HCT116 (cell line): ENCODE measurements at regions not wholly inside any gene's neighbourhood (a gene's known extent, or its start where the extent isn't known, plus 50 kb on each side); places are given as distances from the start of the nearest gene placed in this dataset.

Source experiments
- ATAC-seq: fragments of 200-7000 bp; cut with Tn5 transposase; 2 replicates; pipeline ENCODE4 v1.9.1; 2020; ENCODE audit warnings: mild to moderate bottlenecking, moderate library complexity
- BruUV-seq: library from RNA; stranded (reverse); fragments of 400-500 nt; replicated peaks from 2 replicates; lab custom pipeline; 2021; lab: Mats Ljungman, UMichigan
- CTCF ChIA-PET: fragments of 300-600 bp; sonication (Branson Sonifier 250); formaldehyde crosslinking; loops from one replicate; lab custom pipeline; 2021; ENCODE audit warnings: antibody characterized with exemption; lab: Charles Lee
- POLR2A ChIA-PET: fragments of 300-600, 350-600 bp; sonication (Branson Sonifier 250); formaldehyde crosslinking; loops from one replicate; lab custom pipeline; 2021; ENCODE audit warnings: antibody characterized with exemption; lab: Charles Lee
- RAD21 ChIA-PET, 2 experiments: fragments of 300-600 bp; sonication (Branson Sonifier 250); formaldehyde crosslinking; loops; one replicate each; lab custom pipeline; 2023; ENCODE audit warnings: low total read pairs in 2 of 2; ENCODE audit not compliant: uncharacterized antibody in 2 of 2, unreplicated experiment in 2 of 2, low non-redundant PET in 1 of 2; lab: Charles Lee
- DNase-seq: peaks from one replicate; pipeline ENCODE4 v3.0.0-alpha.2; 2010; ENCODE audit warnings: low read depth, low spot score
- H2AFZ ChIP-seq: fragments of 200-600 bp; shearing (Covaris generic), sonication (generic); 2 replicates; pipeline ENCODE4 v1.6.1; 2017; ENCODE audit warnings: low read depth, mixed run types, mixed read lengths, antibody characterized with exemption, low read length; ENCODE audit not compliant: poor library complexity, severe bottlenecking
- H3K27ac ChIP-seq: 2 replicates; pipeline ENCODE4 v1.5.1; 2012; ENCODE audit warnings: low read depth, low read length
- H3K27me3 ChIP-seq: fragments of 200-600 bp; sonication (generic); 2 replicates; pipeline ENCODE4 v1.6.1; 2016; ENCODE audit warnings: mixed run types, low read length, mixed read lengths; ENCODE audit not compliant: insufficient read depth
- H3K36me3 ChIP-seq, 2 experiments: fragments of 200-500 bp in 1 of 2; fragments of 200-600 bp in 1 of 2; sonication (Bioruptor generic) in 1 of 2; sonication (generic) in 1 of 2; 2 replicates each; pipeline versions ENCODE4 v1.5.1 to v1.6.1; 2014 to 2016; ENCODE audit warnings: low read length in 2 of 2, inconsistent platforms in 1 of 2, mixed read lengths in 1 of 2, mixed run types in 1 of 2; ENCODE audit not compliant: insufficient read depth in 2 of 2, control insufficient read depth in 1 of 2
- H3K4me1 ChIP-seq, 2 experiments: fragments of 200-600 bp in 1 of 2; sonication (generic) in 1 of 2; 2 replicates each; pipeline versions ENCODE4 v1.5.1 to v1.6.1; 2012 to 2017; ENCODE audit warnings: low read length in 2 of 2, inconsistent platforms in 1 of 2, mild to moderate bottlenecking in 1 of 2, mixed read lengths in 1 of 2, mixed run types in 1 of 2, moderate library complexity in 1 of 2; ENCODE audit not compliant: insufficient read depth in 2 of 2, control insufficient read depth in 1 of 2
- H3K4me2 ChIP-seq: fragments of 200-600 bp; sonication (generic); 2 replicates; pipeline ENCODE4 v1.6.1; 2017; ENCODE audit warnings: mixed run types, low read length, mixed read lengths
- H3K4me3 ChIP-seq, 2 experiments: fragments of 200-600 bp in 1 of 2; sonication (generic) in 1 of 2; replicated peaks in 1 of 2; 2 replicates each; pipeline ENCODE4 v1.5.1; 2011 to 2016; ENCODE audit warnings: low read length in 2 of 2, control low read depth in 1 of 2, low read depth in 1 of 2, mild to moderate bottlenecking in 1 of 2, mixed read lengths in 1 of 2, mixed run types in 1 of 2
- H3K79me2 ChIP-seq: fragments of 200-600 bp; sonication (generic); 2 replicates; pipeline ENCODE4 v1.6.1; 2017; ENCODE audit warnings: mild to moderate bottlenecking, mixed run types, low read length, moderate library complexity, mixed read lengths; ENCODE audit not compliant: insufficient read depth
- H3K9ac ChIP-seq: fragments of 200-600 bp; sonication (generic); 2 replicates; pipeline ENCODE4 v1.6.1; 2016; ENCODE audit warnings: low read length, mixed read lengths
- H3K9me2 ChIP-seq: fragments of 200-600 bp; sonication (generic), shearing (Covaris generic); 2 replicates; pipeline ENCODE4 v1.6.1; 2017; ENCODE audit warnings: mixed run types, mild to moderate bottlenecking, moderate library complexity; ENCODE audit not compliant: insufficient read depth
- H3K9me3 ChIP-seq, 2 experiments: fragments of 200-500 bp in 1 of 2; fragments of 200-600 bp in 1 of 2; sonication (Bioruptor generic) in 1 of 2; sonication (generic) in 1 of 2; 2 replicates each; pipeline ENCODE4 v1.6.1; 2014 to 2017; ENCODE audit warnings: low read length in 2 of 2, mixed read lengths in 2 of 2, inconsistent platforms in 1 of 2, low read depth in 1 of 2, mild to moderate bottlenecking in 1 of 2, mixed run types in 1 of 2, moderate library complexity in 1 of 2; ENCODE audit not compliant: control insufficient read depth in 1 of 2, insufficient read depth in 1 of 2
- H4K20me1 ChIP-seq: fragments of 200-600 bp; sonication (generic), shearing (Covaris generic); 2 replicates; pipeline ENCODE4 v1.6.1; 2017; ENCODE audit warnings: mixed run types, mild to moderate bottlenecking, moderate library complexity; ENCODE audit not compliant: insufficient read depth
- CEBPB ChIP-seq: IDR thresholded peaks from 2 replicates; pipeline ENCODE4 v1.6.1; 2012; ENCODE audit warnings: low read depth
- EGR1 ChIP-seq: IDR thresholded peaks from 2 replicates; pipeline ENCODE4 v1.6.1; 2012; ENCODE audit warnings: low read depth
- ELF1 ChIP-seq: IDR thresholded peaks from 2 replicates; pipeline ENCODE4 v1.6.1; 2012; ENCODE audit warnings: low read depth, borderline replicate concordance
- EZH2 ChIP-seq: fragments of 200-600 bp; sonication (generic); IDR thresholded peaks from 2 replicates; pipeline ENCODE4 v1.6.1; 2017; ENCODE audit warnings: antibody characterized with exemption, mixed run types
- FOSL1 ChIP-seq: IDR thresholded peaks from 2 replicates; pipeline ENCODE4 v1.6.1; 2012; ENCODE audit warnings: low read depth
- JUND ChIP-seq: IDR thresholded peaks from 2 replicates; pipeline ENCODE4 v1.6.1; 2012
- RAD21 ChIP-seq: IDR thresholded peaks from 2 replicates; pipeline ENCODE4 v1.6.1; 2012; ENCODE audit warnings: low read depth, mild to moderate bottlenecking
- SRF ChIP-seq: IDR thresholded peaks from 2 replicates; pipeline ENCODE4 v1.6.1; 2012; ENCODE audit warnings: low read depth
- TCF7L2 ChIP-seq: IDR thresholded peaks from 2 replicates; pipeline ENCODE4 v1.7.0; 2011; ENCODE audit warnings: borderline replicate concordance, inconsistent platforms; ENCODE audit not compliant: insufficient read depth, insufficient read length; ENCODE audit errors: extremely low read depth
- ZFX ChIP-seq: fragments of 450-650 bp; IDR thresholded peaks from 2 replicates; pipeline ENCODE4 v1.6.1; 2017
- intact Hi-C: fragments of 100-400 bp; cut with micrococcal nuclease; formaldehyde crosslinking; loops from 2 replicates; pipeline ENCODE4 v1.10.0; 2022
- TF ChIP-seq, protein P1 (sequence below): IDR thresholded peaks from 2 replicates; pipeline ENCODE4 v1.6.1; 2011; ENCODE audit warnings: mild to moderate bottlenecking, low read length, moderate library complexity; ENCODE audit not compliant: insufficient replicate concordance; ENCODE audit errors: extremely low read depth
- TF ChIP-seq, protein P2 (sequence below): IDR thresholded peaks from 2 replicates; pipeline ENCODE4 v1.6.1; 2012
- TF ChIP-seq, protein P3 (sequence below): IDR thresholded peaks from 2 replicates; pipeline ENCODE4 v1.6.1; 2012
- TF ChIP-seq, protein P4 (sequence below), 3 experiments: fragments of 200-600 bp in 1 of 3; sonication (generic) in 1 of 3; IDR thresholded peaks in 2 of 3; conservative IDR thresholded peaks in 1 of 3; 2 replicates each; pipeline ENCODE4 v1.5.1; 2012 to 2017; ENCODE audit warnings: low read depth in 2 of 3, low read length in 2 of 3, antibody characterized with exemption in 1 of 3, borderline replicate concordance in 1 of 3, control low read depth in 1 of 3, mild to moderate bottlenecking in 1 of 3, mixed read lengths in 1 of 3, mixed run types in 1 of 3, moderate library complexity in 1 of 3; ENCODE audit not compliant: insufficient read depth in 1 of 3
- TF ChIP-seq, protein P5 (sequence below): IDR thresholded peaks from 2 replicates; pipeline ENCODE4 v1.6.1; 2012; ENCODE audit warnings: low read depth

DNA sequence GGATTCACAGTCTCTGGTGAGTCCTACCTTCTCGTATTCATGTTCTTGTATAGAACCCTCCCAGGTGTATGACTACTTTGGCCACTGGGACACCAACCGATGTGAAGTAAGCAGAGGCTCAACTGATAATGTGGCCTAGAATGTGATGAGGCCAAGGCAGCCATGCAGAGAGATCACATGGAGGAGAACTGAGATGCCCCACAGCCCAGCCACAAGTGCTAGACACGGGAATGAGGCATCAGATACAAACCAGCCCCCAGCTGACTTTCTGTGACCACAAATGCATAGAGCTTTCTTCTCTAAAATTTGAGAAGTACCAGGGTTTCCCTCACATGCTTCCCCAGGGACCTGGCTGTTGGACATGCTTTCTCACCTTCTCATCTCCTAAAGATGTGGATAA, 375.7 kb downstream of the CCSER2 start (continued):
- TF ChIP-seq, protein P1, sequence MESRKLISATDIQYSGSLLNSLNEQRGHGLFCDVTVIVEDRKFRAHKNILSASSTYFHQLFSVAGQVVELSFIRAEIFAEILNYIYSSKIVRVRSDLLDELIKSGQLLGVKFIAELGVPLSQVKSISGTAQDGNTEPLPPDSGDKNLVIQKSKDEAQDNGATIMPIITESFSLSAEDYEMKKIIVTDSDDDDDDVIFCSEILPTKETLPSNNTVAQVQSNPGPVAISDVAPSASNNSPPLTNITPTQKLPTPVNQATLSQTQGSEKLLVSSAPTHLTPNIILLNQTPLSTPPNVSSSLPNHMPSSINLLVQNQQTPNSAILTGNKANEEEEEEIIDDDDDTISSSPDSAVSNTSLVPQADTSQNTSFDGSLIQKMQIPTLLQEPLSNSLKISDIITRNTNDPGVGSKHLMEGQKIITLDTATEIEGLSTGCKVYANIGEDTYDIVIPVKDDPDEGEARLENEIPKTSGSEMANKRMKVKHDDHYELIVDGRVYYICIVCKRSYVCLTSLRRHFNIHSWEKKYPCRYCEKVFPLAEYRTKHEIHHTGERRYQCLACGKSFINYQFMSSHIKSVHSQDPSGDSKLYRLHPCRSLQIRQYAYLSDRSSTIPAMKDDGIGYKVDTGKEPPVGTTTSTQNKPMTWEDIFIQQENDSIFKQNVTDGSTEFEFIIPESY = no peak
- no peak for TF ChIP-seq CEBPB
- TF ChIP-seq, protein P2, sequence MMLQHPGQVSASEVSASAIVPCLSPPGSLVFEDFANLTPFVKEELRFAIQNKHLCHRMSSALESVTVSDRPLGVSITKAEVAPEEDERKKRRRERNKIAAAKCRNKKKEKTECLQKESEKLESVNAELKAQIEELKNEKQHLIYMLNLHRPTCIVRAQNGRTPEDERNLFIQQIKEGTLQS = no peak

DNA sequence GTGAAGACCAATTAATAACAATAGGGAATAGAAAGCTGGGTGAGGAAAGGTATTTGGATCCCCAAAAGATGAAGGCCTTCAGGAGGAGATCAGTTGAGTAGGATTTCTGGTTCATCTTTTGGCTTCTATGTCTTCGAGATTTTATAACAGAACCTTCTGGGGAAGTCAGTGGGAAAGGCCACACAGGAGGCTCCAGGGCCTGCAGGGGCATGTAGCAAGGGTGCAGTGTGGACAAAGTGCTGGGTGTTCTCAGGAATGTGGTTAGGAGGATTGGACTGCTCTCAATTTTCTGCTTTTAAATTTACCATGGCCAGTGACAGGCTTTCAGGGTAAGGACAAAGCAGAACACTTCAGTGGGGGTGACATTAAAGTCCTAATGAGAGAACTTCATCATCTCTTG, 378.0 kb downstream of the CCSER2 start:
- no peak for DNase-seq
- intact Hi-C loops = no loop called here
- H3K4me2 ChIP-seq = no peak overlapping the region
- RAD21 ChIA-PET = no interaction called here
- H3K9me2 ChIP-seq = no peaks in the 10 kb centered on the region
- peaks cover 62% of the 10 kb centered on the region for H3K27me3 ChIP-seq
- no peaks in the 10 kb centered on the region for H3K9me3 ChIP-seq
- CTCF ChIA-PET = no interaction called here
- ATAC-seq = no peak
- H3K36me3 ChIP-seq = no peaks in the 10 kb centered on the region
- H3K9ac ChIP-seq = no peak overlapping the region
- no peaks in the 10 kb centered on the region for H3K4me1 ChIP-seq
- H2AFZ ChIP-seq = no peak overlapping the region
- H3K4me3 ChIP-seq = no peak overlapping the region
- POLR2A ChIA-PET = no interaction called here
- no TSS peak for BruUV-seq
- no peak overlapping the region for H3K27ac ChIP-seq
- no peaks in the 10 kb centered on the region for H4K20me1 ChIP-seq
- no peaks in the 10 kb centered on the region for H3K79me2 ChIP-seq
- no peak for TF ChIP-seq TCF7L2
- TF ChIP-seq, protein P1 = no peak
- no peak for TF ChIP-seq EGR1
- TF ChIP-seq SRF = no peak
- TF ChIP-seq, protein P2 = no peak
- TF ChIP-seq EZH2 = no peak
- TF ChIP-seq, protein P3, sequence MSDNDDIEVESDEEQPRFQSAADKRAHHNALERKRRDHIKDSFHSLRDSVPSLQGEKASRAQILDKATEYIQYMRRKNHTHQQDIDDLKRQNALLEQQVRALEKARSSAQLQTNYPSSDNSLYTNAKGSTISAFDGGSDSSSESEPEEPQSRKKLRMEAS = no peak
- no peak for TF ChIP-seq JUND
- TF ChIP-seq ZFX = no peak
- TF ChIP-seq, protein P4, sequence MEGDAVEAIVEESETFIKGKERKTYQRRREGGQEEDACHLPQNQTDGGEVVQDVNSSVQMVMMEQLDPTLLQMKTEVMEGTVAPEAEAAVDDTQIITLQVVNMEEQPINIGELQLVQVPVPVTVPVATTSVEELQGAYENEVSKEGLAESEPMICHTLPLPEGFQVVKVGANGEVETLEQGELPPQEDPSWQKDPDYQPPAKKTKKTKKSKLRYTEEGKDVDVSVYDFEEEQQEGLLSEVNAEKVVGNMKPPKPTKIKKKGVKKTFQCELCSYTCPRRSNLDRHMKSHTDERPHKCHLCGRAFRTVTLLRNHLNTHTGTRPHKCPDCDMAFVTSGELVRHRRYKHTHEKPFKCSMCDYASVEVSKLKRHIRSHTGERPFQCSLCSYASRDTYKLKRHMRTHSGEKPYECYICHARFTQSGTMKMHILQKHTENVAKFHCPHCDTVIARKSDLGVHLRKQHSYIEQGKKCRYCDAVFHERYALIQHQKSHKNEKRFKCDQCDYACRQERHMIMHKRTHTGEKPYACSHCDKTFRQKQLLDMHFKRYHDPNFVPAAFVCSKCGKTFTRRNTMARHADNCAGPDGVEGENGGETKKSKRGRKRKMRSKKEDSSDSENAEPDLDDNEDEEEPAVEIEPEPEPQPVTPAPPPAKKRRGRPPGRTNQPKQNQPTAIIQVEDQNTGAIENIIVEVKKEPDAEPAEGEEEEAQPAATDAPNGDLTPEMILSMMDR (IDR thresholded peaks at IDR 0.05 in 2 of 3, conservative IDR thresholded peaks at IDR 0.05 in 1 of 3; ENCODE audit: borderline replicate concordance in 1 of 3, insufficient read depth in 1 of 3, low read depth in 2 of 3, low read length in 2 of 3) = no peak
- TF ChIP-seq RAD21 = no peak
- TF ChIP-seq ELF1 = no peak
- no peak for TF ChIP-seq FOSL1
- TF ChIP-seq, protein P5, sequence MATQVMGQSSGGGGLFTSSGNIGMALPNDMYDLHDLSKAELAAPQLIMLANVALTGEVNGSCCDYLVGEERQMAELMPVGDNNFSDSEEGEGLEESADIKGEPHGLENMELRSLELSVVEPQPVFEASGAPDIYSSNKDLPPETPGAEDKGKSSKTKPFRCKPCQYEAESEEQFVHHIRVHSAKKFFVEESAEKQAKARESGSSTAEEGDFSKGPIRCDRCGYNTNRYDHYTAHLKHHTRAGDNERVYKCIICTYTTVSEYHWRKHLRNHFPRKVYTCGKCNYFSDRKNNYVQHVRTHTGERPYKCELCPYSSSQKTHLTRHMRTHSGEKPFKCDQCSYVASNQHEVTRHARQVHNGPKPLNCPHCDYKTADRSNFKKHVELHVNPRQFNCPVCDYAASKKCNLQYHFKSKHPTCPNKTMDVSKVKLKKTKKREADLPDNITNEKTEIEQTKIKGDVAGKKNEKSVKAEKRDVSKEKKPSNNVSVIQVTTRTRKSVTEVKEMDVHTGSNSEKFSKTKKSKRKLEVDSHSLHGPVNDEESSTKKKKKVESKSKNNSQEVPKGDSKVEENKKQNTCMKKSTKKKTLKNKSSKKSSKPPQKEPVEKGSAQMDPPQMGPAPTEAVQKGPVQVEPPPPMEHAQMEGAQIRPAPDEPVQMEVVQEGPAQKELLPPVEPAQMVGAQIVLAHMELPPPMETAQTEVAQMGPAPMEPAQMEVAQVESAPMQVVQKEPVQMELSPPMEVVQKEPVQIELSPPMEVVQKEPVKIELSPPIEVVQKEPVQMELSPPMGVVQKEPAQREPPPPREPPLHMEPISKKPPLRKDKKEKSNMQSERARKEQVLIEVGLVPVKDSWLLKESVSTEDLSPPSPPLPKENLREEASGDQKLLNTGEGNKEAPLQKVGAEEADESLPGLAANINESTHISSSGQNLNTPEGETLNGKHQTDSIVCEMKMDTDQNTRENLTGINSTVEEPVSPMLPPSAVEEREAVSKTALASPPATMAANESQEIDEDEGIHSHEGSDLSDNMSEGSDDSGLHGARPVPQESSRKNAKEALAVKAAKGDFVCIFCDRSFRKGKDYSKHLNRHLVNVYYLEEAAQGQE = no peak
- no peak for TF ChIP-seq CEBPB
